Hepatocyte (in vitro differentiated cells): ENCODE measurements at regions not wholly inside any gene's neighbourhood (a gene's known extent, or its start where the extent isn't known, plus 50 kb on each side); places are given as distances from the start of the nearest gene placed in this dataset.

ENCODE experiments used
- EZH2 ChIP-seq: fragments of 200-600 bp; sonication (generic); IDR thresholded peaks from 2 replicates; pipeline ENCODE4 v1.6.1; 2016; ENCODE audit warnings: antibody characterized with exemption, mild to moderate bottlenecking, borderline replicate concordance
- EZH2phosphoT487 ChIP-seq: fragments of 200-600 bp; sonication (generic); IDR thresholded peaks from one replicate; pipeline ENCODE4 v1.6.1; 2018; ENCODE audit warnings: antibody characterized with exemption, mild to moderate bottlenecking, low read depth, moderate library complexity; ENCODE audit not compliant: unreplicated experiment, severe bottlenecking
- TF ChIP-seq, protein P1 (sequence below): fragments of 200-600 bp; sonication (generic); IDR thresholded peaks from 2 replicates; pipeline ENCODE4 v1.5.1; 2016; ENCODE audit warnings: antibody characterized with exemption, mild to moderate bottlenecking; ENCODE audit not compliant: poor library complexity

DNA sequence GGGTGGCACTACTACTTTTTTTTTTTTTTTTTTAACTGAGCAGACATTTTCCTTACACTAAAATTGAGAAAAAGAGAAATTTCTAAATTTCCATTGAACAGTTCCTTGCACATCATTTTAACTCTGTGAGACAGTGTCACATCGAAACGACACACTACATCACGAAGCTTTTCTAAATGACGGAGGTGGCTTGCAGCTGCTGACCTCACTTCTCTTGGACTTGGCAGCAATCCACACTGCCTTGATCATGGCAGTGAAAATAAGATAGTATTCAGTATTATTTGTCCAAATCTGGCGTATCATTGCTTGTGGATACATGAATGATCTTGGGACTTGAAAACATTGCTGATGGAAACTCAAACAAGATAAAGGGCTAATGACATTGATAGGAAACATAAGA, 80.3 kb upstream of the CYYR1 start:
- TF ChIP-seq, protein P1, sequence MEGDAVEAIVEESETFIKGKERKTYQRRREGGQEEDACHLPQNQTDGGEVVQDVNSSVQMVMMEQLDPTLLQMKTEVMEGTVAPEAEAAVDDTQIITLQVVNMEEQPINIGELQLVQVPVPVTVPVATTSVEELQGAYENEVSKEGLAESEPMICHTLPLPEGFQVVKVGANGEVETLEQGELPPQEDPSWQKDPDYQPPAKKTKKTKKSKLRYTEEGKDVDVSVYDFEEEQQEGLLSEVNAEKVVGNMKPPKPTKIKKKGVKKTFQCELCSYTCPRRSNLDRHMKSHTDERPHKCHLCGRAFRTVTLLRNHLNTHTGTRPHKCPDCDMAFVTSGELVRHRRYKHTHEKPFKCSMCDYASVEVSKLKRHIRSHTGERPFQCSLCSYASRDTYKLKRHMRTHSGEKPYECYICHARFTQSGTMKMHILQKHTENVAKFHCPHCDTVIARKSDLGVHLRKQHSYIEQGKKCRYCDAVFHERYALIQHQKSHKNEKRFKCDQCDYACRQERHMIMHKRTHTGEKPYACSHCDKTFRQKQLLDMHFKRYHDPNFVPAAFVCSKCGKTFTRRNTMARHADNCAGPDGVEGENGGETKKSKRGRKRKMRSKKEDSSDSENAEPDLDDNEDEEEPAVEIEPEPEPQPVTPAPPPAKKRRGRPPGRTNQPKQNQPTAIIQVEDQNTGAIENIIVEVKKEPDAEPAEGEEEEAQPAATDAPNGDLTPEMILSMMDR: no peak
- TF ChIP-seq EZH2 (no peak), EZH2phosphoT487 (no peak)
